ENCODE measurements at regions not wholly inside any gene's neighbourhood (a gene's known extent, or its start where the extent isn't known, plus 50 kb on each side); places are given as distances from the start of the nearest gene placed in this dataset.
"Not testable (repeated sequence)": the region's sequence is repeated elsewhere in the genome, so short reads cannot be mapped to it uniquely, and the experiment has no call there.

DNA sequence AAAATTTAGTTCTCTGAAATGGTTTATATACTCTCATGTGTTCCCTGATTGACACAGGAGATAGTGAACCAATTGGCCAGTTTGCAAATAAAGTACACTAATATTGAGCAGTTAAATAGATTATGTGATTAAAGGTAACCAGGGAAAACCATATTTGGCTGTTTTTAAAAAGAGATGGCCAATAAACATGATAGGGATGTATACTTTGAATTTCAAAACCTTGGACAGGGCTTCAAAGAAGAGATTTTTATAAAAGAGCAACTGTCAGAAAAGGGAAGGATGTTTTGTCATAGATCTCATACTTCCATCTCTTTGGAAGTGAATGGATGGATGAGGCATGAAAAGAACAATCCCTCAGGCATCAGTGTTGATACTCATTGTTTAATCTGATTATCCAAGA is 825.3 kb downstream of the STIM2 start:
- no peak overlapping the region for H3K27ac ChIP-seq (ENCODE audit: insufficient read depth, low read depth, low read length, poor library complexity, severe bottlenecking)
- H3K36me3 ChIP-seq (ENCODE audit: control insufficient read depth, insufficient read depth, low read length) = no peaks in the 10 kb centered on the region
- no peak overlapping the region for H3K4me3 ChIP-seq (ENCODE audit: insufficient read depth, low read depth, low read length)
- no peaks in the 10 kb centered on the region for H3K27me3 ChIP-seq (ENCODE audit: control insufficient read depth, insufficient read depth, low read length, poor library complexity, severe bottlenecking)
- H3K9me3 ChIP-seq (ENCODE audit: control insufficient read depth, low read length) = no peaks in the 10 kb centered on the region
- no peaks in the 10 kb centered on the region for H3K4me1 ChIP-seq (ENCODE audit: control insufficient read depth, insufficient read depth, low read length)

DNA sequence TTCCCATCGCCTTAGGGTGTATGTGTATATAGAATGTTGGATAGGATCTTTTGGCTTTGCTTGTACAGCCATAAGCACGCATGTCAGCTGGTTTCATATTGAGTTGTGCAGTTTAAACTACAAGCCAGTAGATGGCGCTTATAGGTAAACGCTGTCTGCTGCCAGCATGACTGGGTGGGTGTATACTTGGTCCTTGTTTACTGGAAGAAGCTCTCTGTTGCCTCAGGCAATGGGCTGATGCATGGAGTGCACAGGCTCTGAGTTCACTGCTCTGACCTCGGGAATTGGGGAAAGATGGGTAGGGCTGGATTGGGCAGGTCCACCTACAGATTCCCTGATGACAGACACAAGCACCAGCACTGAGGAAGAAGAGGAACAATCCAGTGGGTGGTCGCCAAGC is 831.5 kb downstream of the STIM2 start:
- 43 to 48% methylated on average over 5 to 6 of the region's 6 CpGs for WGBS, 2 experiments
- H3K27me3 ChIP-seq (ENCODE audit: control insufficient read depth, insufficient read depth, low read length, poor library complexity, severe bottlenecking) = no peaks in the 10 kb centered on the region
- no peak overlapping the region for H3K4me3 ChIP-seq (ENCODE audit: insufficient read depth, low read depth, low read length)
- H3K27ac ChIP-seq (ENCODE audit: insufficient read depth, low read depth, low read length, poor library complexity, severe bottlenecking) = no peak overlapping the region
- H3K9me3 ChIP-seq (ENCODE audit: control insufficient read depth, low read length) = no peaks in the 10 kb centered on the region
- no peaks in the 10 kb centered on the region for H3K4me1 ChIP-seq (ENCODE audit: control insufficient read depth, insufficient read depth, low read length)
- no peaks in the 10 kb centered on the region for H3K36me3 ChIP-seq (ENCODE audit: control insufficient read depth, insufficient read depth, low read length)

DNA sequence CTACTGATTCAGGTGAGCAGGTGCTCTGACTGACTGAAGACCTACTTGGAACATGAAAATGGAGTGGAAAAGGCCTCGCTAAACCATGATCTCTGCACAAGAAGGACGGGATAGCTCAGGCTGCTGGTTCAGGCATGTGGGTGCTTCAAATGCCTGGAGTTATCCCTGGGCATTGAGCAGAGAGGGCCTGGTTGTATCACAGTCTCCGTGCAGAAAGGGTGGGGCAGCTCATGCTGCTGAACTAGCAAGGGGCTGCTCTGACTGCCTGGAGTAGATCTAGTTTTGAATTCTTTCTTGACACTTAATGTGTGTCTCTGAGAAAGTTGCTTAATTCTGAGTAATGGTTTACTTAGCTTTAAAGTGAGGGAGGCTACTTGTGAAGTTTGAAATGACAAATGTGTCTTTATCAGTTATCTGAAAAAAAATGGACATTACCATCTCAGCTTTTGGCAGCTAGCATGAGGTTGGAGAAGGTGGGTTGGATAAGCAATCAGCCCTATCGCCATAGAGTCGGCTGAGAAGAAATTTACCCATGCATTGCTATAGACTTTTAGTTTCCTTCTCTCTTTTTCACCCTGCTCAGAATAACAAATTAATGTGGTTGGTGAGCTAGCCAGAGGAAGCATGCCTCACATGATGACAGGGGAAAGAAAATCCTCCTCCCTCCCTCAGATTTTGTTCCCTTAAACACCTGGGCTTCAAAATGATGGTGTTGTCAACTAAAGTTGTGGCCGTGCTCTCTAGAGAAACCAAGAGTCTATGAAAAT is 832.4 kb downstream of the STIM2 start:
- H3K27ac ChIP-seq (ENCODE audit: insufficient read depth, low read depth, low read length, poor library complexity, severe bottlenecking) = no peak overlapping the region
- no peak overlapping the region for H3K4me3 ChIP-seq (ENCODE audit: insufficient read depth, low read depth, low read length)
- no peaks in the 10 kb centered on the region for H3K9me3 ChIP-seq (ENCODE audit: control insufficient read depth, low read length)
- no peaks in the 10 kb centered on the region for H3K4me1 ChIP-seq (ENCODE audit: control insufficient read depth, insufficient read depth, low read length)
- H3K27me3 ChIP-seq (ENCODE audit: control insufficient read depth, insufficient read depth, low read length, poor library complexity, severe bottlenecking) = no peaks in the 10 kb centered on the region
- WGBS, 2 experiments = 89 to 97% methylated on average over 4 to 5 of the region's 6 CpGs
- H3K36me3 ChIP-seq (ENCODE audit: control insufficient read depth, insufficient read depth, low read length) = no peaks in the 10 kb centered on the region

DNA sequence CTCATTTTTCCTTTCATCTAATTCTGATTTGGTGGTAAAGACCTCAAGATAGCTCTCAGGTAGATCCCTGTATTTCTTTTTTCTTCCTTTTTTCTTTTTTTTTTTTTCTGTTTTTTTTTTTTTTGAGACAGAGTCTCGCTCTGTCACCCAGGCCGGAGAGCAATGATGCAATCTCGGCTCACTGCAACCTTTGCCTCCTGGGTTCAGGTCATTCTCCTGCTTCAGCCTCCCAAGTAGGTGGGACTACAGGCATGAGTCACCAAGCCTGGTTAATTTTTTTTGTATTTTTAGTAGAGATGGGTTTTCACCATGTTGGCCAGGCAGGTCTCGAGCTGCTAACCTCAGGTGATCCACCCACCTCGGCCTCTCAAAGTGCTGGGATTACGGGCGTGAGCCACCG is 835.6 kb downstream of the STIM2 start:
- H3K36me3 ChIP-seq (ENCODE audit: control insufficient read depth, insufficient read depth, low read length); H3K27me3 ChIP-seq (ENCODE audit: control insufficient read depth, insufficient read depth, low read length, poor library complexity, severe bottlenecking); H3K4me3 ChIP-seq (ENCODE audit: insufficient read depth, low read depth, low read length); H3K9me3 ChIP-seq (ENCODE audit: control insufficient read depth, low read length); H3K27ac ChIP-seq (ENCODE audit: insufficient read depth, low read depth, low read length, poor library complexity, severe bottlenecking); H3K4me1 ChIP-seq (ENCODE audit: control insufficient read depth, insufficient read depth, low read length): not testable (repeated sequence)
- 89 to 91% methylated on average over 8 of the region's 8 CpGs for WGBS, 2 experiments

DNA sequence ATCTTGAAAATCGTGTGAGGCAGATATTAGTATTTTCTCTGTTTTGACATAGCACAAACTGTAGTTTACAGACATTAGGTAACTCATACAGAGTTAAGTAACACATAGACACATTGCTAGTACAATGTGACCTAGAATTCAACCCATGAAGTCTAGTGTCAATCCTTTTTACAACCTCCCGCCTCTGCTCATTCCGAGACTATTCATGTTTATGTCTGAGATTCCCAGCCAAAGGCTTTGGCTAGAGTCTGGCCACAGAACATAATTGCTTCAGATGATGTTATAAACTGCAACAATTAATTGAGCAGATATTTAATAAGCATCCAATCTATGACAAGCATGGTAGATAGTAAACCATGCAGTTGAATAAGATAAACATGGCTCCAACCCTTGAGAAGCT is 841.0 kb downstream of the STIM2 start:
- H3K36me3 ChIP-seq (ENCODE audit: control insufficient read depth, insufficient read depth, low read length) = no peaks in the 10 kb centered on the region
- H3K27ac ChIP-seq (ENCODE audit: insufficient read depth, low read depth, low read length, poor library complexity, severe bottlenecking) = no peak overlapping the region
- no peaks in the 10 kb centered on the region for H3K27me3 ChIP-seq (ENCODE audit: control insufficient read depth, insufficient read depth, low read length, poor library complexity, severe bottlenecking)
- no peaks in the 10 kb centered on the region for H3K4me1 ChIP-seq (ENCODE audit: control insufficient read depth, insufficient read depth, low read length)
- no peaks in the 10 kb centered on the region for H3K9me3 ChIP-seq (ENCODE audit: control insufficient read depth, low read length)
- H3K4me3 ChIP-seq (ENCODE audit: insufficient read depth, low read depth, low read length) = no peak overlapping the region
- WGBS, 2 experiments = 92 to 96% methylated on average over 3 of the region's 3 CpGs

DNA sequence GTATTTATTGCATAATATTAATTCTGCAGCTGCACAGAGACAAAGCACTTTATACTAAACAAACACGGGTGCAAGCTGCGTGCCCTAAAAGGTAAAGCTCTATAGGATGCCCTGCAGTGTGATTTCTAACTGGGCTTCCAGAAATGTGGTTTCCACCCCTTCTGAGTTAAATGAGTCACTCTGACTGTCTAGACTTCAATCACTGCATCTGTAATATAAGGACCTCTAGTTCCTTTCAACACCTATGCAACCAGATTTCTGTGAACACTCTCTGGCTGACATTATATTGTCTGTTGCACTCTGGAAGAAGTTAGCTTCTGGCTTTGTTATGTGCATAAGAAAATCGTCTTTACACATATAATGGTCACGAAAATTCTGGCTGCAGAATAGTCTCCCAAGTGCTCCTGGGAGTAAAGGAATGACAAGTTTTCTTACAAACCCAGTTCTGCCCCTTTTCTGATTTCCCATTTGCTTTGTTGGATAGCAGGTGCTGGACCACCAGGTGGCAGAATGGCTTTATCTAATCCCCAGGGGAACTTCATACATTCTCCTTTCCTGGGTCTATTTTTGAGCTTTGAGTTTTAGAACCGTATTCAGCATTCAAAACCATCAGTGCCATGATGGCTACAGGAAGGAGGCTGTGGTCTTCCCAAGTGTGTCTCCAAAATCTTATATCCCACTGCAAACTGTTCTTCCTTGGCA is 842.2 kb downstream of the STIM2 start:
- WGBS, 2 experiments = 78 to 83% methylated on average over 5 of the region's 5 CpGs

DNA sequence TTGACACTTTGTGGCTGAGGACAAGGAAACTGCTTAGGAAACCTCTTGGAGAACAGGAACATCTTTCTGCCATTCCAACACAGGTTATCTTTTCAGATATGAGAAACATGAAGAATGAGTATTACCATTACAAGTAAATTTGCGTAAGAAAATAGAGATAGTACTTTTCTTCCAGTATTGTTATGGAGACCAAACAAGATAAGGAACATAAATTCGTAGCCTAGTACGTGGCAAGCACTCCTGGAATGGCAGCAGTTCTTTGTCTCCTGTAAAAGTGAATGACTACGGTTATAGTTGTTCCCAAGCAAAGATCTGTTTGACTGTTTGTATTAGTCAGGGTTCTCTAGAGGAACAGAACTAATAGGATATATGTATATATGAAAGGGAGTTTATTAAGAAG is 843.1 kb downstream of the STIM2 start:
- no peaks in the 10 kb centered on the region for H3K4me1 ChIP-seq (ENCODE audit: control insufficient read depth, insufficient read depth, low read length)

More for the DNA sequence above, 842.2 kb downstream of the STIM2 start:
- no peaks in the 10 kb centered on the region for H3K9me3 ChIP-seq (ENCODE audit: control insufficient read depth, low read length)
- no peaks in the 10 kb centered on the region for H3K36me3 ChIP-seq (ENCODE audit: control insufficient read depth, insufficient read depth, low read length)
- H3K27ac ChIP-seq (ENCODE audit: insufficient read depth, low read depth, low read length, poor library complexity, severe bottlenecking) = no peak overlapping the region
- H3K4me3 ChIP-seq (ENCODE audit: insufficient read depth, low read depth, low read length) = no peak overlapping the region
- H3K27me3 ChIP-seq (ENCODE audit: control insufficient read depth, insufficient read depth, low read length, poor library complexity, severe bottlenecking) = no peaks in the 10 kb centered on the region
- H3K4me1 ChIP-seq (ENCODE audit: control insufficient read depth, insufficient read depth, low read length) = no peaks in the 10 kb centered on the region

DNA sequence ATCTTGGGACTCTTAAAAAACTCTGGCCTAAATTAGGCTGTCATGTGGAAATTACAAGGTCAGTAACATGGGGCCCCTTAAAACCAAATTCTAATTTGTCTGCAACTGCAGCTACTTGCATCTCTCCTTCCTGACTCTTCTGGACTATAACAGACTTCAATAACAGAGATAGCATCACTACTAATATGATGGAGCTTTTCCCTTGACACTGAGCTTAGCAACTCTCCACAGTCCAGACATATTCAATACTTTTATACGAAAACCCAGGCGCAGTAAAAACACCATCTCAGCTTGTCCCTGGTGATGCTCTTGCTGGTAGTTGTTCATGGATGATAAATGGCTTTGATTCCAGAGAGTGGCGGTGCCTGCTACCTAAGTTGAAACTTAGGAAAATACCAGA is 850.4 kb downstream of the STIM2 start:
- WGBS, 2 experiments = 93 to 97% methylated on average over 3 of the region's 3 CpGs
- H3K27ac ChIP-seq (ENCODE audit: insufficient read depth, low read depth, low read length, poor library complexity, severe bottlenecking) = no peak overlapping the region

More for the DNA sequence above, 843.1 kb downstream of the STIM2 start:
- Histone ChIP-seq H3K4me3 (ENCODE audit: insufficient read depth, low read depth, low read length) (no peak overlapping the region), H3K27ac (ENCODE audit: insufficient read depth, low read depth, low read length, poor library complexity, severe bottlenecking) (no peak overlapping the region), H3K36me3 (ENCODE audit: control insufficient read depth, insufficient read depth, low read length) (no peaks in the 10 kb centered on the region), H3K9me3 (ENCODE audit: control insufficient read depth, low read length) (no peaks in the 10 kb centered on the region), H3K27me3 (ENCODE audit: control insufficient read depth, insufficient read depth, low read length, poor library complexity, severe bottlenecking) (no peaks in the 10 kb centered on the region)
- 72 to 97% methylated on average over 3 to 4 of the region's 4 CpGs for WGBS, 2 experiments

DNA sequence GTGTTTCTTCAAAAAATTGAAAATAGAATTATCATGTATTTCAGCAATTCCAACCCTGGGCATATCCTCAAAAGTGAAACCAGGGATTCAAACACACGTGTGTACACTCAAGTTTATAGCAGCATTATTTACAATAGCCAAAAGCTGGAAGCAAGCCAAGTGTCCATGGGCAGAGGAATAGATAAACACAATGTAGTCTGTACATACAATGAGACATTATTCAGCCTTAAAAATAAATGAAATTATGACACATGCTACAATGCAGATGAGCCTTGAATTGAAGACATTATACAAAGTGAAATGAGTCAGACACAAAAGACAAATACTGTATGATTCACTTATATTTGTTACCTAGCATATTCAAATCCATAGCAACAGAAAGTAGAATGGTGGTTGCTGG is 853.4 kb downstream of the STIM2 start:
- Histone ChIP-seq H3K4me3 (ENCODE audit: insufficient read depth, low read depth, low read length) (no peak overlapping the region), H3K36me3 (ENCODE audit: control insufficient read depth, insufficient read depth, low read length) (no peaks in the 10 kb centered on the region), H3K4me1 (ENCODE audit: control insufficient read depth, insufficient read depth, low read length) (no peaks in the 10 kb centered on the region), H3K27ac (ENCODE audit: insufficient read depth, low read depth, low read length, poor library complexity, severe bottlenecking) (no peak overlapping the region), H3K27me3 (ENCODE audit: control insufficient read depth, insufficient read depth, low read length, poor library complexity, severe bottlenecking) (no peaks in the 10 kb centered on the region), H3K9me3 (ENCODE audit: control insufficient read depth, low read length) (no peaks in the 10 kb centered on the region)
- 93 to 100% methylated on average over 1 of the region's 1 CpG for WGBS, 2 experiments

More for the DNA sequence above, 850.4 kb downstream of the STIM2 start:
- no peaks in the 10 kb centered on the region for H3K36me3 ChIP-seq (ENCODE audit: control insufficient read depth, insufficient read depth, low read length)
- H3K27me3 ChIP-seq (ENCODE audit: control insufficient read depth, insufficient read depth, low read length, poor library complexity, severe bottlenecking) = no peaks in the 10 kb centered on the region
- H3K9me3 ChIP-seq (ENCODE audit: control insufficient read depth, low read length) = no peaks in the 10 kb centered on the region
- no peak overlapping the region for H3K4me3 ChIP-seq (ENCODE audit: insufficient read depth, low read depth, low read length)
- no peaks in the 10 kb centered on the region for H3K4me1 ChIP-seq (ENCODE audit: control insufficient read depth, insufficient read depth, low read length)

DNA sequence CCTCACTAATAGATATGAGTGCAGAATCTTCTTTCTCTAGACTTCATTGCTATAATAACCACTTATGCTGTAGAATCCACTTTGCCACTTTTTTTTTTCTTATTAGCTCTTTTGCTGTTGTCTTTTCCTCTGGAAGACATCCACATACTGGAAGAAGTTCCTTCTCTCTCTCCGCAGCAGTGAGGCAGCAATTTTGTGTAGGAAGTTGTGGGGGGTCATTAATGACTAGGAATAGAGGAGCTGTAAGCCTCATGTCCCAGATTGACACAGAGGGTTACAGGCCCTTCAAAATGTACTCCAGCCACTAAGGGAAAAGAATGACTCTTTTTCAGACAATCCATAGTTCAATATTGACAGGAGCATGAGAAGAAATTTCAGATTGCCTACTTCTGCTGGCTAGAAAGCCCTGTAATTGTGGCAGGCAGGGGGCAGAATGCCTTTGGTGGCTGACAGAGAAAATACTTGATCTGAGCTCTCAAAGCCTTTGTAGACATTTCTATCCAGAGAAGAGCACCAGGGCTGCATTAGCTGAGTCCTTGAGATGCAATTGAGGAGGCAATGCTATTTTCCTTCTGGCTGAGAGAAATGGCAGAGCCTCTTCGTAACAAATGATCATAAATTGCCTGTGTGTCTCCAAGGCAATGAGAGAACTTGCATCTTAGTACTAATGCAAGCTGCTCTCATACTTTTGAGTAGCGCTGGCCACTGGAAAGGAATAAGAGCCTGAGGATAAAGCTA is 856.2 kb downstream of the STIM2 start:
- no peak overlapping the region for H3K4me3 ChIP-seq (ENCODE audit: insufficient read depth, low read depth, low read length)
- no peaks in the 10 kb centered on the region for H3K36me3 ChIP-seq (ENCODE audit: control insufficient read depth, insufficient read depth, low read length)
- no peaks in the 10 kb centered on the region for H3K27me3 ChIP-seq (ENCODE audit: control insufficient read depth, insufficient read depth, low read length, poor library complexity, severe bottlenecking)
- H3K27ac ChIP-seq (ENCODE audit: insufficient read depth, low read depth, low read length, poor library complexity, severe bottlenecking) = no peak overlapping the region
- no peaks in the 10 kb centered on the region for H3K4me1 ChIP-seq (ENCODE audit: control insufficient read depth, insufficient read depth, low read length)
- 86 to 91% methylated on average over 3 of the region's 3 CpGs for WGBS, 2 experiments
- H3K9me3 ChIP-seq (ENCODE audit: control insufficient read depth, low read length) = no peaks in the 10 kb centered on the region

Data from ectodermal cell (in vitro differentiated cells).